HL-60 (cell line): ENCODE measurements at regions not wholly inside any gene's neighbourhood (a gene's known extent, or its start where the extent isn't known, plus 50 kb on each side); places are given as distances from the start of the nearest gene placed in this dataset.

Experiments
- DNase-seq, 2 experiments: peaks; one replicate each; pipeline ENCODE4 v3.0.0-alpha.2; 2010 to 2020; ENCODE audit warnings: low read depth in 1 of 2, low spot score in 1 of 2
- H3K27ac ChIP-seq: fragments of 250-450 bp; sonication (Bioruptor Pico); replicated peaks from 2 replicates; pipeline ENCODE4 v1.5.1; 2020; ENCODE audit warnings: mild to moderate bottlenecking, moderate library complexity
- H3K27me3 ChIP-seq: fragments of 250-450 bp; sonication (Bioruptor Pico); 2 replicates; pipeline ENCODE4 v1.5.1; 2021; ENCODE audit warnings: mild to moderate bottlenecking, moderate library complexity; ENCODE audit not compliant: insufficient read depth, poor library complexity, severe bottlenecking
- H3K4me3 ChIP-seq: replicated peaks from 2 replicates; pipeline ENCODE4 v1.5.1; 2011; ENCODE audit warnings: mild to moderate bottlenecking, control low read depth, low read length; ENCODE audit not compliant: insufficient read depth
- GABPA ChIP-seq: IDR thresholded peaks from 2 replicates; pipeline ENCODE4 v1.6.1; 2012; ENCODE audit warnings: low read depth
- POLR2AphosphoS5 ChIP-seq: IDR thresholded peaks from 2 replicates; pipeline ENCODE4 v1.6.1; 2012; ENCODE audit warnings: low read depth
- SPI1 ChIP-seq: IDR thresholded peaks from 2 replicates; pipeline ENCODE4 v1.6.1; 2012; ENCODE audit warnings: low read depth, mild to moderate bottlenecking, borderline replicate concordance
- TF ChIP-seq, protein P1 (sequence below): IDR thresholded peaks from one replicate; pipeline ENCODE4 v1.5.1; 2011; ENCODE audit warnings: low read length, control low read depth, inconsistent platforms; ENCODE audit not compliant: insufficient read depth
- TF ChIP-seq, protein P2 (sequence below): IDR thresholded peaks from 2 replicates; pipeline ENCODE4 v1.6.1; 2012; ENCODE audit warnings: low read depth; ENCODE audit not compliant: insufficient replicate concordance

DNA sequence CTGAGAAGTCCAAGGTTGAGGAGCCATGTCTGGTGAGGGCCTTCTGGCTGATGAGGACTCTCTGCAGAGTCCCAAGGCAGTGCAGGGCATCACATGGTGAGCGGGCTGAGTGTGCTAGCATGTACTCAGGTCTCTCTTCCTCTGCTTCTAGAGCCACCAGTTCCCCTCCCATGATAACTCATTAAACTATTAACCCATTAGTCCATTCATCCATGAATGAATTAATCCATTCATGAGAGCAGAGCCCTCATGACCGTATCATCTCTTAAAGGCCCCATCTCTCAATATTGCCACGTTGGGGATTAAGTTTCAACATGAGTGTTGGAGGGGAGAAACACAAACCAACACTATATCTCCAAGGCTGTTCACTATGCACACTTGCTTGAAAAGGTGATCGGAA is 83.7 kb downstream of the TMEM30B start:
- TF ChIP-seq, protein P1, sequence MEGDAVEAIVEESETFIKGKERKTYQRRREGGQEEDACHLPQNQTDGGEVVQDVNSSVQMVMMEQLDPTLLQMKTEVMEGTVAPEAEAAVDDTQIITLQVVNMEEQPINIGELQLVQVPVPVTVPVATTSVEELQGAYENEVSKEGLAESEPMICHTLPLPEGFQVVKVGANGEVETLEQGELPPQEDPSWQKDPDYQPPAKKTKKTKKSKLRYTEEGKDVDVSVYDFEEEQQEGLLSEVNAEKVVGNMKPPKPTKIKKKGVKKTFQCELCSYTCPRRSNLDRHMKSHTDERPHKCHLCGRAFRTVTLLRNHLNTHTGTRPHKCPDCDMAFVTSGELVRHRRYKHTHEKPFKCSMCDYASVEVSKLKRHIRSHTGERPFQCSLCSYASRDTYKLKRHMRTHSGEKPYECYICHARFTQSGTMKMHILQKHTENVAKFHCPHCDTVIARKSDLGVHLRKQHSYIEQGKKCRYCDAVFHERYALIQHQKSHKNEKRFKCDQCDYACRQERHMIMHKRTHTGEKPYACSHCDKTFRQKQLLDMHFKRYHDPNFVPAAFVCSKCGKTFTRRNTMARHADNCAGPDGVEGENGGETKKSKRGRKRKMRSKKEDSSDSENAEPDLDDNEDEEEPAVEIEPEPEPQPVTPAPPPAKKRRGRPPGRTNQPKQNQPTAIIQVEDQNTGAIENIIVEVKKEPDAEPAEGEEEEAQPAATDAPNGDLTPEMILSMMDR = no peak
- TF ChIP-seq SPI1 (no peak), POLR2AphosphoS5 (no peak), GABPA (no peak)
- TF ChIP-seq, protein P2, sequence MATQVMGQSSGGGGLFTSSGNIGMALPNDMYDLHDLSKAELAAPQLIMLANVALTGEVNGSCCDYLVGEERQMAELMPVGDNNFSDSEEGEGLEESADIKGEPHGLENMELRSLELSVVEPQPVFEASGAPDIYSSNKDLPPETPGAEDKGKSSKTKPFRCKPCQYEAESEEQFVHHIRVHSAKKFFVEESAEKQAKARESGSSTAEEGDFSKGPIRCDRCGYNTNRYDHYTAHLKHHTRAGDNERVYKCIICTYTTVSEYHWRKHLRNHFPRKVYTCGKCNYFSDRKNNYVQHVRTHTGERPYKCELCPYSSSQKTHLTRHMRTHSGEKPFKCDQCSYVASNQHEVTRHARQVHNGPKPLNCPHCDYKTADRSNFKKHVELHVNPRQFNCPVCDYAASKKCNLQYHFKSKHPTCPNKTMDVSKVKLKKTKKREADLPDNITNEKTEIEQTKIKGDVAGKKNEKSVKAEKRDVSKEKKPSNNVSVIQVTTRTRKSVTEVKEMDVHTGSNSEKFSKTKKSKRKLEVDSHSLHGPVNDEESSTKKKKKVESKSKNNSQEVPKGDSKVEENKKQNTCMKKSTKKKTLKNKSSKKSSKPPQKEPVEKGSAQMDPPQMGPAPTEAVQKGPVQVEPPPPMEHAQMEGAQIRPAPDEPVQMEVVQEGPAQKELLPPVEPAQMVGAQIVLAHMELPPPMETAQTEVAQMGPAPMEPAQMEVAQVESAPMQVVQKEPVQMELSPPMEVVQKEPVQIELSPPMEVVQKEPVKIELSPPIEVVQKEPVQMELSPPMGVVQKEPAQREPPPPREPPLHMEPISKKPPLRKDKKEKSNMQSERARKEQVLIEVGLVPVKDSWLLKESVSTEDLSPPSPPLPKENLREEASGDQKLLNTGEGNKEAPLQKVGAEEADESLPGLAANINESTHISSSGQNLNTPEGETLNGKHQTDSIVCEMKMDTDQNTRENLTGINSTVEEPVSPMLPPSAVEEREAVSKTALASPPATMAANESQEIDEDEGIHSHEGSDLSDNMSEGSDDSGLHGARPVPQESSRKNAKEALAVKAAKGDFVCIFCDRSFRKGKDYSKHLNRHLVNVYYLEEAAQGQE = no peak
- no peak overlapping the region for H3K4me3 ChIP-seq
- DNase-seq = no peak
- peaks cover 9% of the 10 kb centered on the region for H3K27me3 ChIP-seq
- H3K27ac ChIP-seq = no peak overlapping the region

DNA sequence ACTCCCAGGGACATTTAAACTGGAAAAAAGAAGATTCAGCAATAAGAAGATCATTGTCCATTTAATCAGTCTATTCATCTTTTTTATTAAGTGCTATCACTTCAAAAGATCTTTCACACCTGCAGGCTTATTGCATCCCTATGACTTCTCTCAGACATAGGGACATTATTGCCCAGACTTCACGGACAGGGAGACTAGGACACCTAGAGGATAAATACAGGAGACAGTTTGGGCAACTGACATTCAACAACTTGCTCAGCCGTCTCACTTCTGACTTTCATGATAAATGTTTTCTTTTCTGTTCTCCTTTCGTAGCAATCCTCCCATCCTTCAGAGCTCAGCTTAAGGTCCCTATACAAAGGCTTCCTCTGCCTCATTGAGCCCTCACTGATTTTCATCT is 84.3 kb downstream of the TMEM30B start:
- TF ChIP-seq, protein P1 = no peak
- TF ChIP-seq, protein P2 = no peak
- TF ChIP-seq GABPA = no peak
- TF ChIP-seq POLR2AphosphoS5 = no peak
- no peak for TF ChIP-seq SPI1
- Histone ChIP-seq H3K4me3 (no peak overlapping the region), H3K27ac (no peak overlapping the region), H3K27me3 (peaks cover 9% of the 10 kb centered on the region)
- no peak for DNase-seq

DNA sequence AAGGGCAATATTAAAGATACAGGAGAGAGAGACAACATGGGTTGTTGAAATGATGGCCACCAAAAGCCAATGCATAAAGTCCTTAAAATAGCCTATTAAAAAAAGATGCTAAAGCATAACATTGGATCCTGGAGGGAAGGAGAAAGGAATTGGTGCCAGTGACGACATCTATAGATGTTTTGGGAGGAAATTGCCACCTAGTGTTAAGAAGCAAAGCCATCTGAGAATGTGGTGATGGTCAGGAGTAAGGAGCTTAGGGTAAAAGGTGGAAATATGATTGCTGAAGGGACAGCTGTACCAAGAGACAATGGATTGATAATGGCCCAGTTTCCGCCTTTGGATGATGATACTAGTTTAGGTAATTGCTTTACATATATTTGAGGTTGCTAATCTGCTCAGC is 85.1 kb downstream of the TMEM30B start:
- peaks cover 9% of the 10 kb centered on the region for H3K27me3 ChIP-seq
- DNase-seq = no peak
- no peak for TF ChIP-seq POLR2AphosphoS5
- TF ChIP-seq, protein P2 = no peak
- TF ChIP-seq SPI1 = no peak
- no peak for TF ChIP-seq GABPA
- TF ChIP-seq, protein P1 = no peak

More for the DNA sequence above, 85.1 kb downstream of the TMEM30B start:
- Histone ChIP-seq H3K27ac (no peak overlapping the region), H3K4me3 (no peak overlapping the region)
